ENCODE measurements at regions not wholly inside any gene's neighbourhood (a gene's known extent, or its start where the extent isn't known, plus 50 kb on each side); places are given as distances from the start of the nearest gene placed in this dataset.
"Not testable (repeated sequence)": the region's sequence is repeated elsewhere in the genome, so short reads cannot be mapped to it uniquely, and the experiment has no call there.

- no peak for DNase-seq (ENCODE audit: low spot score)
- no peak for FAIRE-seq
Measured at GRCh38 chr4:184907216-184907615, 81.4 kb upstream of the ACSL1 start.

- FAIRE-seq (no peak), DNase-seq (ENCODE audit: low spot score) (no peak)
Measured at GRCh38 chr4:184907810-184908209, 82.0 kb upstream of the ACSL1 start.

- DNase-seq (ENCODE audit: low spot score) (no peak), FAIRE-seq (no peak)
Measured at GRCh38 chr4:184911310-184911709, 85.5 kb upstream of the ACSL1 start.

- FAIRE-seq (no peak), DNase-seq (ENCODE audit: low spot score) (no peak)
Measured at GRCh38 chr4:184913356-184914143, 87.8 kb upstream of the ACSL1 start.

- not testable (repeated sequence) for FAIRE-seq
Measured at GRCh38 chr4:184918799-184919198, 93.0 kb upstream of the ACSL1 start.

GRCh38 chr4:184921456-184921855 is 95.7 kb upstream of the ACSL1 start:
- FAIRE-seq (no peak), DNase-seq (ENCODE audit: low spot score) (no peak)

More at GRCh38 chr4:184918799-184919198, 93.0 kb upstream of the ACSL1 start:
- not testable (repeated sequence) for DNase-seq (ENCODE audit: low spot score)

GRCh38 chr4:184922301-184922700 is 96.0 kb upstream of the HELT start:
- DNase-seq (ENCODE audit: low spot score) = no peak
- FAIRE-seq = no peak

- DNase-seq (ENCODE audit: low spot score) (no peak), FAIRE-seq (no peak)
Measured at GRCh38 chr4:184924516-184924915, 93.8 kb upstream of the HELT start.

GRCh38 chr4:184929476-184929875 is 88.8 kb upstream of the HELT start:
- no peak for FAIRE-seq
- no peak for DNase-seq (ENCODE audit: low spot score)

GRCh38 chr4:184930026-184930425 is 88.3 kb upstream of the HELT start:
- no peak for DNase-seq (ENCODE audit: low spot score)
- no peak for FAIRE-seq

GRCh38 chr4:184932343-184932742 is 85.9 kb upstream of the HELT start:
- no peak for DNase-seq (ENCODE audit: low spot score)
- no peak for FAIRE-seq

GRCh38 chr4:184933311-184933710 is 85.0 kb upstream of the HELT start:
- FAIRE-seq (no peak), DNase-seq (ENCODE audit: low spot score) (no peak)

- DNase-seq (ENCODE audit: low spot score) = no peak
- no peak for FAIRE-seq
Measured at GRCh38 chr4:184934184-184934583, 84.1 kb upstream of the HELT start.

GRCh38 chr4:184934961-184935360 is 83.3 kb upstream of the HELT start:
- DNase-seq (ENCODE audit: low spot score) (no peak), FAIRE-seq (no peak)

GRCh38 chr4:184936071-184936470 is 82.2 kb upstream of the HELT start:
- no peak for DNase-seq (ENCODE audit: low spot score)
- FAIRE-seq = no peak

GRCh38 chr4:184937030-184937710 is 81.1 kb upstream of the HELT start:
- DNase-seq (ENCODE audit: low spot score) (no peak), FAIRE-seq (no peak)

GRCh38 chr4:184937745-184938144 is 80.5 kb upstream of the HELT start:
- DNase-seq (ENCODE audit: low spot score) (no peak), FAIRE-seq (no peak)

- FAIRE-seq = no peak
- no peak for DNase-seq (ENCODE audit: low spot score)
Measured at GRCh38 chr4:184938871-184939270, 79.4 kb upstream of the HELT start.

GRCh38 chr4:184939978-184940377 is 78.3 kb upstream of the HELT start:
- DNase-seq (ENCODE audit: low spot score) = no peak
- FAIRE-seq = no peak

- FAIRE-seq (no peak), DNase-seq (ENCODE audit: low spot score) (no peak)
Measured at GRCh38 chr4:184940500-184940899, 77.8 kb upstream of the HELT start.

GRCh38 chr4:184941671-184942418 is 76.4 kb upstream of the HELT start:
- DNase-seq (ENCODE audit: low spot score) (no peak), FAIRE-seq (no peak)
